ENCODE measurements at regions not wholly inside any gene's neighbourhood (a gene's known extent, or its start where the extent isn't known, plus 50 kb on each side); places are given as distances from the start of the nearest gene placed in this dataset.
"Not testable (repeated sequence)": the region's sequence is repeated elsewhere in the genome, so short reads cannot be mapped to it uniquely, and the experiment has no call there.

DNA sequence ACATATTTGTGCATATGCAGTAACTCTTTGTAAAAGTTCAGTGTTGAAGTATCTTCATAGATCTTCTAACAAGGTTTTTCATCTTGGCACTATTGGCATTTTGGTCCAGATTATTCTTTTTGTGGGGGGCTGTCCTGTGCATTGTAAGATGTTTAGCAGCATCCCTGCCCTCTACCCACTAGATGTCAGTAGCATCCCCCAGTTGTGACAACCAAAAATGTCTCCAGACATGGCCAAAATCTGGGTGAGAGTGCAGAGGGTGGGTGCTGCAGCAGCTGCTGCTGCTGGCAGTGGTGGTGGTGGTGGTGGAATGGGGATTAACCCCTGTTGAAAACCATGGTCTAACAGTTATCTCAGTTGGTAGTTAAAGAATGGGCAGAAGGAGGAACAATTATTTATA, 370.0 kb downstream of the GPAT3 start:
- Histone ChIP-seq H3K27ac (no peak overlapping the region), H3K27me3 (no peaks in the 10 kb centered on the region), H3K4me1 (no peaks in the 10 kb centered on the region), H3K4me3 (no peak overlapping the region), H3K9me3 (no peaks in the 10 kb centered on the region), H3K36me3 (no peaks in the 10 kb centered on the region)
- TF ChIP-seq, protein P1, sequence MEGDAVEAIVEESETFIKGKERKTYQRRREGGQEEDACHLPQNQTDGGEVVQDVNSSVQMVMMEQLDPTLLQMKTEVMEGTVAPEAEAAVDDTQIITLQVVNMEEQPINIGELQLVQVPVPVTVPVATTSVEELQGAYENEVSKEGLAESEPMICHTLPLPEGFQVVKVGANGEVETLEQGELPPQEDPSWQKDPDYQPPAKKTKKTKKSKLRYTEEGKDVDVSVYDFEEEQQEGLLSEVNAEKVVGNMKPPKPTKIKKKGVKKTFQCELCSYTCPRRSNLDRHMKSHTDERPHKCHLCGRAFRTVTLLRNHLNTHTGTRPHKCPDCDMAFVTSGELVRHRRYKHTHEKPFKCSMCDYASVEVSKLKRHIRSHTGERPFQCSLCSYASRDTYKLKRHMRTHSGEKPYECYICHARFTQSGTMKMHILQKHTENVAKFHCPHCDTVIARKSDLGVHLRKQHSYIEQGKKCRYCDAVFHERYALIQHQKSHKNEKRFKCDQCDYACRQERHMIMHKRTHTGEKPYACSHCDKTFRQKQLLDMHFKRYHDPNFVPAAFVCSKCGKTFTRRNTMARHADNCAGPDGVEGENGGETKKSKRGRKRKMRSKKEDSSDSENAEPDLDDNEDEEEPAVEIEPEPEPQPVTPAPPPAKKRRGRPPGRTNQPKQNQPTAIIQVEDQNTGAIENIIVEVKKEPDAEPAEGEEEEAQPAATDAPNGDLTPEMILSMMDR (IDR thresholded peaks at IDR 0.05), result no peak
- no peak for DNase-seq (ENCODE audit: low spot score)

DNA sequence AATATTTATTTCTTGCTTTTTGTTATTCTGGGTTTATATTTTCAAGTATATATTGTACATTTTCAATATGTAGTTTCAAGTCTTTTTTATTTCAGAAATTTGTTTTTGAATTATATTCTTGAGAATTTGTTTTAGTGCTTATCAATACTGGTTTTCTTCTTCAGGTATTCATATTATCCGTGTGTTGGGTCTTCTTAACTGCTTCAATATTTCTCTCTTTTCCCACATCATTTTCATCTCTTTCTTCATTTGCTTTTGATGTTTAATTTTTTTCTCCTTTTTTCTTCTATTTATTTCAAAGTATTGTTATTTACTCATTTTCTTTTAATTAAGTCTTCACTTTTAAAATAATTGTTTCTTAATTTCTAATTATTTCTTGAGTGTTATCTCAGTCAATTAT, 367.8 kb downstream of the GPAT3 start:
- H3K27me3 ChIP-seq, H3K9me3 ChIP-seq: not testable (repeated sequence)

DNA sequence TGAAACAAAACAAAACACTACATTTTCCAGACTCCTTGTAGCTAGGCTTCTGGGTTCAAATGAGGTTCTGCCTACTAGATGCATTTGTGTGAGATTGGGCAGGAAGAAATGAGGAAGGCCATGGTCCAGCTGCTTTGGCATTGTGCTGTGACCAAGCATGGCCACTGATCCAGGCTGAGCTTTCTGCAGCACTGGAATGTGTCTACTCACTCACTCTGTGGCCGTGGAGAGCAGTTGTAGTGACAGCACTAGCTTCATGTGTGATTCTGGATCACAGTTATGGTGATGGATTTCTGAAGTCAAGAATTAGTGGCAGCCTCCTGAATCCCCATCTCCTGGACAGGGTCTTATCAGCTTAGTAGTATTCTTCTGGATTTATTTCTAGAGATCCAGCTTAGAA, 358.9 kb downstream of the GPAT3 start:
- H3K4me3 ChIP-seq, result no peak overlapping the region
- TF ChIP-seq, protein P1 (IDR thresholded peaks at IDR 0.05), result no peak

More for the DNA sequence above, 367.8 kb downstream of the GPAT3 start:
- not testable (repeated sequence) for H3K36me3 ChIP-seq; H3K27ac ChIP-seq; H3K4me1 ChIP-seq; H3K4me3 ChIP-seq; DNase-seq (ENCODE audit: low spot score)

DNA sequence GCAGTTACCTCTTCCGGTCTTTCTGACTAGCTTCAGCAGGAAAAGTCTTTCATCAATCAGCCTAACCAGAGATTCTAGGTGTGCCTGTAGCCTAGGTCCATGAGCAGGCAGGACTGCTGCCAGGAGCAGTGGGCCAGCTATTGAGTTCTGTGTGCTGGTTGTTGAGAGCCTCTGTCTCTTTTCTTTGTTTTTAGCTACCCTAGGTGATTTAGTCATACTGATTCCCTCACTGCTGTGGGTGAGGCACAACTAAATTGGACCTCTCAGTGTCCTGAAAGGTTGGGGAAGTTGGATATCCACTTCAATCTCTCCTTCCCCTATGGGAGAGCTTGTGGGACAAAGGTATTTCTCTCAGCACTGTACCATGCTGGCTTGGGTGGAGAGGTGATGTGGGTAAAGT, 354.9 kb downstream of the GPAT3 start:
- Histone ChIP-seq H3K4me1 (no peaks in the 10 kb centered on the region), H3K27ac (no peak overlapping the region), H3K4me3 (no peak overlapping the region), H3K27me3 (no peaks in the 10 kb centered on the region), H3K9me3 (no peaks in the 10 kb centered on the region), H3K36me3 (no peaks in the 10 kb centered on the region)
- TF ChIP-seq, protein P1 (IDR thresholded peaks at IDR 0.05), result no peak
- DNase-seq (ENCODE audit: low spot score), result no peak

More for the DNA sequence above, 358.9 kb downstream of the GPAT3 start:
- Histone ChIP-seq H3K36me3 (no peaks in the 10 kb centered on the region), H3K4me1 (no peaks in the 10 kb centered on the region), H3K27ac (no peak overlapping the region), H3K27me3 (no peaks in the 10 kb centered on the region), H3K9me3 (no peaks in the 10 kb centered on the region)
- no peak for DNase-seq (ENCODE audit: low spot score)

DNA sequence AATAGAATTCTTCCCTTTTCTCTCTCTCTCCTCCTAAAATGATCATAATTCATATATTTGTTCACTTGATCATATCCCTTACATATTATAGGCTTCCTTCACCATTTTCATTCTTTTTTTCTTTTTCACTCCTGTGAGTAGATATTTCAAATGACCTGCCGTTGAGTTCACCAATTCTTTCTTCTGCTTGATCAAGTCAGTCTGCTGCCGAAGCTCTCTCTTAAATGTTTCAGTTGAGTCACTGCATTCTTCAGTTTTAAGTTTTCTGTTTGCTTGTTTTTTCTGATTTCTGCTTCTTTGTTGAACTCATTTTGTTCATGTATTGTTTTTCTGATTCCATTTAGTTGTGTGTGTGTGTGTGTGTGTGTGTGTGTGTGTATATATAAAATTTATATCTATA, 354.3 kb downstream of the GPAT3 start:
- TF ChIP-seq, protein P1 (IDR thresholded peaks at IDR 0.05), result no peak
- DNase-seq (ENCODE audit: low spot score), result no peak
- H3K36me3 ChIP-seq, result no peaks in the 10 kb centered on the region
- no peak overlapping the region for H3K27ac ChIP-seq
- no peaks in the 10 kb centered on the region for H3K9me3 ChIP-seq
- no peak overlapping the region for H3K4me3 ChIP-seq
- no peaks in the 10 kb centered on the region for H3K27me3 ChIP-seq
- H3K4me1 ChIP-seq, result no peaks in the 10 kb centered on the region

DNA sequence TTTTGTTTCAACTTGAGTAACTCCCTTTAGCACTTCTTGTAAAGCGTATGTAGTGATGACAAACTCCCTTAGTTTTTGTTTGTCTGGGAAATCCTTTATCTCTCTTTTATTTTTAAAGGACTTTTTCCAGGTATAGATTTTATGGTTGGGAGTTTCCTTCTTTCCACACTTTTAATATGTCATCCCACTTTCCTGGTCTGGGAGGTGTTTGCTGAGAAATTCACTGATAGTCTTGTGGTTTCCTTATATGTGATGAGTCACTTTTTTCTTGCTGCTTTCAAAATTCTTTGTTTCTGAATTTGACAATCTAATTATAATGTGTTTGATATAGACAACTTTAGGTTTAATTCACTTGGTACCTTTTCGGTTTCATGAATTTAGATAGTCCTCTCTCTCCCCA, 353.9 kb downstream of the GPAT3 start:
- H3K27me3 ChIP-seq, result no peaks in the 10 kb centered on the region
- H3K4me3 ChIP-seq, result no peak overlapping the region
- no peak overlapping the region for H3K27ac ChIP-seq
- TF ChIP-seq, protein P1 (IDR thresholded peaks at IDR 0.05), result no peak
- no peaks in the 10 kb centered on the region for H3K4me1 ChIP-seq
- DNase-seq (ENCODE audit: low spot score), result no peak
- H3K9me3 ChIP-seq, result no peaks in the 10 kb centered on the region
- H3K36me3 ChIP-seq, result no peaks in the 10 kb centered on the region

Data from right atrium auricular region (tissue), 2 donors.